ENCODE measurements at regions not wholly inside any gene's neighbourhood (a gene's known extent, or its start where the extent isn't known, plus 50 kb on each side); places are given as distances from the start of the nearest gene placed in this dataset.

DNA sequence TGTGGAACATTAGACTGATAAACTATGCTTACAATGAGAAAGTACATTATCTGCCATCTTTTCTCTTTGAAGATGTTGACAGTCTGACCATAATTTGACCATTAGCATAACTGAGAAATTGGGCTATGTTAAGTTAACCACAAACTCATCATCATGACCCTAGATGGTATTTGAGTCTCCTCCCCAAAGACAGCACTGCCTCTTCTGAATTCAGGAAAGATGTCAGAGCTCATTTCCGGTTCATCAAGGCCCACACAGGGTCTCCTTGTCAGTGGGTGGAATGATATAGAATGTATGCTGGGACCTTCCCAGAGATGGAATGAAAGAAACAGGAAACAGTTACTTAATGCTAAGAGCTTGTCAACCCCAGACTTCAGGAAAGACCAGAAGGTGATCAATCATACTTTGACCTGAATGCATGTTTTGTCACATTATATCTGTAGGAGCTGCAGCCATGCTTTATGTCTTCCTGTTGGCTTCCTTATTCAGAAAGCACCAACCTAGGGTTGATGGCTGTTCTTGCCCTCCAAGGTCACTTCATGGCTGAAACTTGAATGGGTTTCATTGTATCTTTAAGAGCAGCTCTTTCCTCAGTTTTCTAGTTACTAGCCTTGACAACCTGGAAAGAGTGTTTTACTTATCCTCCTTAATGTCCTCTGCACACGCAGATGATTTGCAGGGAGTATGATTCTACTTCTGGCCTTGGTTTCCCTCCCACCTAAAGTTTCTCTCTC is 99.1 kb upstream of the NEUROD1 start:
- no peaks in the 10 kb centered on the region for H3K36me3 ChIP-seq (ENCODE audit: control insufficient read depth, insufficient read depth, low read length)
- no peak overlapping the region for H2AFZ ChIP-seq (ENCODE audit: low read depth, low read length)
- H3K9me1 ChIP-seq (ENCODE audit: control insufficient read depth, insufficient read depth, low read length): no peaks in the 10 kb centered on the region
- H3K4me2 ChIP-seq (ENCODE audit: insufficient read depth, low read length): no peak overlapping the region
- POLR2A ChIA-PET: interaction anchor here (0.7 to 0.8 kb wide), 2 partner anchors 15 to 131 kb away, joined by 3 read pairs; no protein-coding TSS in a partner anchor
- no peaks in the 10 kb centered on the region for H3K79me2 ChIP-seq (ENCODE audit: control insufficient read depth, insufficient read depth, low read length)
- 5% methylated on average over 2 of the region's 2 CpGs for WGBS (ENCODE audit: insufficient coverage, low coverage, missing lambda C conversion rate)
- no peaks in the 10 kb centered on the region for H3K9me3 ChIP-seq (replicated peaks; ENCODE audit: control insufficient read depth, insufficient read depth, low read depth, low read length)
- H3K27me3 ChIP-seq (ENCODE audit: control insufficient read depth in 2 of 2, insufficient read depth in 2 of 2, low read length in 2 of 2): no peaks in the 10 kb centered on the region
- ATAC-seq (no peak), FAIRE-seq (no peak), DNase-seq (ENCODE audit: extremely low read depth in 1 of 4, low spot score in 3 of 4) (no peak)
- CTCF ChIA-PET (ENCODE audit: low intra/inter-chr PET ratio): no interaction called here
- no peaks in the 10 kb centered on the region; a peak in 1 of 5 replicates for H3K4me1 ChIP-seq (replicated peaks in 1 of 2; ENCODE audit: control insufficient read depth in 2 of 2, insufficient read depth in 2 of 2, low read length in 2 of 2)
- no peak overlapping the region for H3K27ac ChIP-seq (ENCODE audit: extremely low read depth, low read depth, low read length)
- no peak overlapping the region for H3K4me3 ChIP-seq
- intact Hi-C loops (cut with micrococcal nuclease): loop anchor here (10.0 kb wide), 1 partner anchor 1065 kb away; no protein-coding TSS in a partner anchor
- no peak overlapping the region for H3K9ac ChIP-seq (ENCODE audit: insufficient read depth in 1 of 2, low read depth in 2 of 2, low read length in 2 of 2)
- in situ Hi-C loops (cut with MboI): no loop called here
- no peaks in the 10 kb centered on the region for H4K20me1 ChIP-seq (replicated peaks; ENCODE audit: control insufficient read depth, insufficient read depth, low read length)
- BruUV-seq (replicated peaks): no TSS peak
- TF ChIP-seq HDAC1 (IDR thresholded peaks at IDR 0.05): no peak
- no peak for TF ChIP-seq SMARCE1 (IDR thresholded peaks at IDR 0.05)
- no peak for TF ChIP-seq ZNF121 (CRISPR knock-in tag; conservative IDR thresholded peaks at IDR 0.05)
- TF ChIP-seq, protein P1, sequence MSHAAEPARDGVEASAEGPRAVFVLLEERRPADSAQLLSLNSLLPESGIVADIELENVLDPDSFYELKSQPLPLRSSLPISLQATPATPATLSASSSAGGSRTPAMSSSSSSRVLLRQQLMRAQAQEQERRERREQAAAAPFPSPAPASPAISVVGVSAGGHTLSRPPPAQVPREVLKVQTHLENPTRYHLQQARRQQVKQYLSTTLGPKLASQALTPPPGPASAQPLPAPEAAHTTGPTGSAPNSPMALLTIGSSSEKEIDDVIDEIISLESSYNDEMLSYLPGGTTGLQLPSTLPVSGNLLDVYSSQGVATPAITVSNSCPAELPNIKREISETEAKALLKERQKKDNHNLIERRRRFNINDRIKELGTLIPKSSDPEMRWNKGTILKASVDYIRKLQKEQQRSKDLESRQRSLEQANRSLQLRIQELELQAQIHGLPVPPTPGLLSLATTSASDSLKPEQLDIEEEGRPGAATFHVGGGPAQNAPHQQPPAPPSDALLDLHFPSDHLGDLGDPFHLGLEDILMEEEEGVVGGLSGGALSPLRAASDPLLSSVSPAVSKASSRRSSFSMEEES (CRISPR knock-in tag; IDR thresholded peaks at IDR 0.05): no peak
- no peak for TF ChIP-seq CHD4 (IDR thresholded peaks at IDR 0.05; ENCODE audit: insufficient read depth, insufficient replicate concordance, low read depth, low read length, poor library complexity, severe bottlenecking)
- no peak for TF ChIP-seq ZNF764 (CRISPR knock-in tag; IDR thresholded peaks at IDR 0.05; ENCODE audit: low read depth)
- TF ChIP-seq NFXL1 (CRISPR knock-in tag; IDR thresholded peaks at IDR 0.05): no peak
- no peak for TF ChIP-seq PTBP1 (IDR thresholded peaks at IDR 0.05; ENCODE audit: low read depth, low read length)
- peak; percentile 69 for TF ChIP-seq GABPA (tag; conservative IDR thresholded peaks at IDR 0.05; ENCODE audit: low read depth)
- TF ChIP-seq PHF21A (IDR thresholded peaks at IDR 0.05; ENCODE audit: borderline replicate concordance, low read depth): no peak
- TF ChIP-seq CBX8 (IDR thresholded peaks at IDR 0.05; ENCODE audit: borderline replicate concordance, extremely low read depth, low read depth, low read length, poor library complexity, severe bottlenecking): no peak
- TF ChIP-seq LCOR (CRISPR knock-in tag; IDR thresholded peaks at IDR 0.05): no peak
- no peak for TF ChIP-seq ZNF584 (CRISPR knock-in tag; IDR thresholded peaks at IDR 0.05; ENCODE audit: low read depth)
- TF ChIP-seq, protein P2, sequence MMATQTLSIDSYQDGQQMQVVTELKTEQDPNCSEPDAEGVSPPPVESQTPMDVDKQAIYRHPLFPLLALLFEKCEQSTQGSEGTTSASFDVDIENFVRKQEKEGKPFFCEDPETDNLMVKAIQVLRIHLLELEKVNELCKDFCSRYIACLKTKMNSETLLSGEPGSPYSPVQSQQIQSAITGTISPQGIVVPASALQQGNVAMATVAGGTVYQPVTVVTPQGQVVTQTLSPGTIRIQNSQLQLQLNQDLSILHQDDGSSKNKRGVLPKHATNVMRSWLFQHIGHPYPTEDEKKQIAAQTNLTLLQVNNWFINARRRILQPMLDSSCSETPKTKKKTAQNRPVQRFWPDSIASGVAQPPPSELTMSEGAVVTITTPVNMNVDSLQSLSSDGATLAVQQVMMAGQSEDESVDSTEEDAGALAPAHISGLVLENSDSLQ (IDR thresholded peaks at IDR 0.05): no peak
- TF ChIP-seq, protein P3, sequence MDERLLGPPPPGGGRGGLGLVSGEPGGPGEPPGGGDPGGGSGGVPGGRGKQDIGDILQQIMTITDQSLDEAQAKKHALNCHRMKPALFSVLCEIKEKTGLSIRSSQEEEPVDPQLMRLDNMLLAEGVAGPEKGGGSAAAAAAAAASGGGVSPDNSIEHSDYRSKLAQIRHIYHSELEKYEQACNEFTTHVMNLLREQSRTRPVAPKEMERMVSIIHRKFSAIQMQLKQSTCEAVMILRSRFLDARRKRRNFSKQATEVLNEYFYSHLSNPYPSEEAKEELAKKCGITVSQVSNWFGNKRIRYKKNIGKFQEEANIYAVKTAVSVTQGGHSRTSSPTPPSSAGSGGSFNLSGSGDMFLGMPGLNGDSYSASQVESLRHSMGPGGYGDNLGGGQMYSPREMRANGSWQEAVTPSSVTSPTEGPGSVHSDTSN (CRISPR knock-in tag; IDR thresholded peaks at IDR 0.05; ENCODE audit: low read depth): no peak
- TF ChIP-seq, protein P3 (tag; conservative IDR thresholded peaks at IDR 0.05; ENCODE audit: low read depth): peak; percentile 62
- TF ChIP-seq XRCC4 (IDR thresholded peaks at IDR 0.05; ENCODE audit: extremely low read depth, insufficient read depth, insufficient read length): no peak
- no peak for TF ChIP-seq RBM39 (optimal IDR thresholded peaks at IDR 0.05; ENCODE audit: low read depth, low read length)
